HEK293T (cell line): ENCODE measurements at regions not wholly inside any gene's neighbourhood (a gene's known extent, or its start where the extent isn't known, plus 50 kb on each side); places are given as distances from the start of the nearest gene placed in this dataset.

Experiments used
- BHLHE40 ChIP-seq: fragments of 450-650 bp; IDR thresholded peaks from 2 replicates; pipeline ENCODE4 v1.6.1; 2016; ENCODE audit warnings: mild to moderate bottlenecking, moderate library complexity, borderline replicate concordance
- FOXA1 ChIP-seq: fragments of 450-650 bp; IDR thresholded peaks from 2 replicates; pipeline ENCODE4 v1.6.1; 2016; ENCODE audit warnings: mild to moderate bottlenecking
- FOXK2 ChIP-seq: fragments of 450-650 bp; IDR thresholded peaks from 2 replicates; pipeline ENCODE4 v1.6.1; 2016; ENCODE audit warnings: mild to moderate bottlenecking

GRCh38 chr3:24722087-24722486, 227.4 kb upstream of the THRB start:
- TF ChIP-seq BHLHE40 (no peak), FOXK2 (no peak), FOXA1 (no peak)
